H1 (cell line): ENCODE measurements at regions not wholly inside any gene's neighbourhood (a gene's known extent, or its start where the extent isn't known, plus 50 kb on each side); places are given as distances from the start of the nearest gene placed in this dataset.

Experiments
- CTCF ChIA-PET: fragments of 300-600 bp; sonication (Branson Sonifier 250); formaldehyde crosslinking; loops from one replicate; lab custom pipeline; 2021; ENCODE audit not compliant: partially characterized antibody; lab: Charles Lee
- POLR2A ChIA-PET: fragments of 300-600 bp; sonication (Branson Sonifier 250); formaldehyde crosslinking; loops from one replicate; lab custom pipeline; 2021; ENCODE audit warnings: inconsistent platforms; ENCODE audit not compliant: partially characterized antibody; lab: Charles Lee
- DNase-seq, 2 experiments: peaks; one replicate each; pipeline versions ENCODE4 v3.0.0 to v3.0.0-alpha.2; 2010 to 2022; ENCODE audit warnings: low spot score in 2 of 2, low read depth in 1 of 2, mixed read lengths in 1 of 2
- FAIRE-seq: peaks from 2 replicates; lab custom pipeline; 2011; peaks lifted over from hg19 to GRCh38; lab: Jason Lieb, UNC
- H2AFZ ChIP-seq: 2 replicates; pipeline ENCODE4 v1.8.1; 2012; ENCODE audit warnings: low read length, inconsistent platforms
- H2AK5ac ChIP-seq: 2 replicates; pipeline ENCODE4 v1.6.1; 2013; ENCODE audit warnings: low read depth, low read length
- H2BK120ac ChIP-seq: replicated peaks from 2 replicates; pipeline ENCODE3; 2013; ENCODE audit warnings: low read depth, low read length, inconsistent platforms
- H2BK12ac ChIP-seq: 2 replicates; pipeline ENCODE4 v1.6.1; 2013; ENCODE audit warnings: low read depth, low read length
- H2BK15ac ChIP-seq: 2 replicates; pipeline ENCODE4 v1.6.1; 2013; ENCODE audit warnings: low read length
- H2BK20ac ChIP-seq: 2 replicates; pipeline ENCODE4 v1.6.1; 2013; ENCODE audit warnings: low read length
- H2BK5ac ChIP-seq: 2 replicates; pipeline ENCODE4 v1.6.1; 2013; ENCODE audit warnings: low read depth, low read length
- H3K14ac ChIP-seq: 2 replicates; pipeline ENCODE4 v1.6.1; 2013; ENCODE audit warnings: inconsistent platforms; ENCODE audit not compliant: insufficient read length
- H3K18ac ChIP-seq: 2 replicates; pipeline ENCODE4 v1.6.1; 2013; ENCODE audit warnings: low read length; ENCODE audit errors: extremely low read depth
- H3K23ac ChIP-seq: 2 replicates; pipeline ENCODE4 v1.6.1; 2013; ENCODE audit warnings: inconsistent platforms; ENCODE audit not compliant: insufficient read length
- H3K23me2 ChIP-seq: 2 replicates; pipeline ENCODE4 v1.6.1; 2013; ENCODE audit warnings: low read depth, low read length
- H3K27ac ChIP-seq: 2 replicates; pipeline ENCODE4 v1.6.1; 2011; ENCODE audit warnings: low read depth, low read length, inconsistent platforms
- H3K27me3 ChIP-seq, 4 experiments: replicated peaks in 1 of 4; 1 replicate in 1 of 4; 2 replicates in 3 of 4; pipeline versions ENCODE4 v1.6.1 to v1.8.1; 2011 to 2013; ENCODE audit warnings: low read length in 3 of 4, mild to moderate bottlenecking in 3 of 4, inconsistent platforms in 2 of 4, mixed read lengths in 2 of 4, moderate library complexity in 1 of 4; ENCODE audit not compliant: control insufficient read depth in 3 of 4, insufficient read depth in 3 of 4; ENCODE audit errors: extremely low read depth in 1 of 4
- H3K36me3 ChIP-seq, 4 experiments: 2 replicates each; pipeline versions ENCODE4 v1.6.1 to v1.8.1; 2011 to 2013; ENCODE audit warnings: mild to moderate bottlenecking in 4 of 4, low read length in 3 of 4, moderate library complexity in 2 of 4, control low read depth in 1 of 4, inconsistent platforms in 1 of 4; ENCODE audit not compliant: insufficient read depth in 4 of 4, control insufficient read depth in 2 of 4
- H3K4ac ChIP-seq: replicated peaks from 2 replicates; pipeline ENCODE3; 2013; ENCODE audit warnings: low read length, low read depth, mixed read lengths, inconsistent platforms; ENCODE audit not compliant: insufficient read length
- H3K4me1 ChIP-seq, 4 experiments: replicated peaks in 1 of 4; 1 replicate in 1 of 4; 2 replicates in 3 of 4; pipeline versions ENCODE4 v1.6.1 to v1.8.1; 2011 to 2013; ENCODE audit warnings: low read length in 3 of 4, inconsistent platforms in 2 of 4, mixed read lengths in 1 of 4; ENCODE audit not compliant: insufficient read depth in 4 of 4, control insufficient read depth in 3 of 4
- H3K4me2 ChIP-seq, 2 experiments: 2 replicates each; pipeline versions ENCODE4 v1.6.1 to v1.8.1; 2011 to 2013; ENCODE audit warnings: low read depth in 2 of 2, low read length in 2 of 2, control low read depth in 1 of 2, inconsistent platforms in 1 of 2, mild to moderate bottlenecking in 1 of 2; ENCODE audit not compliant: insufficient read depth in 1 of 2
- H3K4me3 ChIP-seq, 4 experiments: fragments of 200-600, 300-600 bp in 1 of 4; sonication (generic), shearing (Covaris generic), sonication (Bioruptor Twin) in 1 of 4; 2 replicates each; pipeline versions ENCODE4 v1.5.1 to v1.8.1; 2011 to 2016; ENCODE audit warnings: low read length in 4 of 4, low read depth in 3 of 4, control low read depth in 2 of 4, inconsistent platforms in 2 of 4, mild to moderate bottlenecking in 2 of 4, mixed read lengths in 1 of 4, moderate library complexity in 1 of 4; ENCODE audit not compliant: insufficient read depth in 2 of 4; ENCODE audit errors: extremely low read depth in 1 of 4
- H3K56ac ChIP-seq: replicated peaks from 2 replicates; pipeline ENCODE3; 2013; ENCODE audit warnings: low read depth, mild to moderate bottlenecking, mixed read lengths, low read length, inconsistent platforms; ENCODE audit not compliant: insufficient read length
- H3K79me1 ChIP-seq: 2 replicates; pipeline ENCODE4 v1.6.1; 2013; ENCODE audit warnings: low read depth, low read length, control low read depth
- H3K79me2 ChIP-seq, 2 experiments: 2 replicates each; pipeline versions ENCODE4 v1.6.1 to v1.8.1; 2012 to 2013; ENCODE audit warnings: low read length in 2 of 2, mild to moderate bottlenecking in 2 of 2, inconsistent platforms in 1 of 2; ENCODE audit not compliant: insufficient read depth in 2 of 2, control insufficient read depth in 1 of 2
- H3K9ac ChIP-seq, 4 experiments: replicated peaks in 1 of 4; 1 replicate in 1 of 4; 2 replicates in 3 of 4; pipeline versions ENCODE4 v1.6.1 to v1.8.1; 2011 to 2013; ENCODE audit warnings: low read depth in 3 of 4, low read length in 3 of 4, control low read depth in 2 of 4, mild to moderate bottlenecking in 2 of 4, moderate library complexity in 2 of 4, inconsistent platforms in 1 of 4; ENCODE audit errors: extremely low read depth in 1 of 4
- H3K9me3 ChIP-seq, 2 experiments: 2 replicates each; pipeline versions ENCODE4 v1.6.1 to v1.8.1; 2012 to 2013; ENCODE audit warnings: mild to moderate bottlenecking in 2 of 2, moderate library complexity in 2 of 2, control low read depth in 1 of 2, inconsistent platforms in 1 of 2, low read depth in 1 of 2, low read length in 1 of 2, mixed read lengths in 1 of 2; ENCODE audit not compliant: insufficient read depth in 2 of 2
- H4K20me1 ChIP-seq, 2 experiments: replicated peaks in 1 of 2; 2 replicates each; pipeline versions ENCODE3 to v1.8.1; 2011 to 2013; ENCODE audit warnings: inconsistent platforms in 2 of 2, low read length in 2 of 2, mild to moderate bottlenecking in 1 of 2; ENCODE audit not compliant: insufficient read depth in 2 of 2, control insufficient read depth in 1 of 2
- H4K5ac ChIP-seq: 2 replicates; pipeline ENCODE4 v1.6.1; 2013; ENCODE audit warnings: low read length, low read depth, mixed read lengths, inconsistent platforms; ENCODE audit not compliant: insufficient read length
- H4K8ac ChIP-seq: 2 replicates; pipeline ENCODE4 v1.8.0; 2013; ENCODE audit warnings: mild to moderate bottlenecking, moderate library complexity, low read length, inconsistent platforms; ENCODE audit not compliant: insufficient read depth; ENCODE audit errors: extremely low read depth
- H4K91ac ChIP-seq: replicated peaks from 2 replicates; pipeline ENCODE3; 2013; ENCODE audit warnings: low read length, mixed read lengths, inconsistent platforms; ENCODE audit not compliant: insufficient read length
- RFX5 ChIP-seq: IDR thresholded peaks from 2 replicates; pipeline ENCODE4 v1.6.1; 2011; ENCODE audit warnings: low read depth, low read length, improper control_type of control experiment, borderline replicate concordance
- TBP ChIP-seq: IDR thresholded peaks from 2 replicates; pipeline ENCODE4 v1.6.1; 2011; ENCODE audit warnings: low read depth, low read length, improper control_type of control experiment
- ZNF274 ChIP-seq: IDR thresholded peaks from 2 replicates; pipeline ENCODE4 v1.7.0; 2012; ENCODE audit warnings: low read length, borderline replicate concordance; ENCODE audit errors: extremely low read depth
- WGBS, 2 experiments: shearing (Covaris generic) in 1 of 2; methylation state at CpG; one replicate each; pipeline versions ENCODE4 v1.1.6 to v1.1.7; 2013 to 2015; ENCODE audit warnings: low lambda C conversion rate in 2 of 2, mixed read lengths in 2 of 2, inconsistent platforms in 1 of 2, low coverage in 1 of 2, missing lambda C conversion rate in 1 of 2; ENCODE audit not compliant: insufficient replicate concordance in 2 of 2, insufficient coverage in 1 of 2, insufficient read length in 1 of 2; ENCODE audit errors: extremely low coverage in 1 of 2, missing lambda C conversion rate in 1 of 2; 5-methylcytosine and 5-hydroxymethylcytosine counted together
- TF ChIP-seq, protein P1 (sequence below): IDR thresholded peaks from 2 replicates; pipeline ENCODE4 v1.6.1; 2012; ENCODE audit warnings: inconsistent platforms

DNA sequence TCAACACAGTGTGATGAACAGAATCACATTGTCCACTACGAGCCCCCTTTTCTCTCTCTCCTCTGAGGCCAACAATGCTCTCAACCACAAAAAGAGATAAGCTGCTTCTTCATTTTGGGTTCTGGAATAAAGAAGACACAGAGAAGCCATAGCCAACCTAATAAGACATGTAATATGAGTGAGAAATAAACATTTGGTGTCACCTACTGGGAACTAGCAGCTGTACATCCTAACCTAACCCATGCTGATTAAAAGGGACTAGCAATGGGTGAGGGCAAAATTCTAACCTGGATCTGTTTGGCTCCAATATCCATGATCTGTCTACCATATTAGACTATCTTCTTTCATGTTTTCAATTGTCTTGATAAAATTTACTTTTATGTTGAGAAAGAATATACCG lies 369.1 kb upstream of the MARCKS start:
- H3K56ac ChIP-seq, result no peak overlapping the region
- H2BK15ac ChIP-seq, result no peak overlapping the region
- no peak overlapping the region for H3K4me2 ChIP-seq
- H3K27ac ChIP-seq, result no peak overlapping the region
- CTCF ChIA-PET, result interaction anchor here (0.8 to 2.6 kb wide), 18 partner anchors 11 to 395 kb away, joined by 3 to 13 read pairs (median 3); no protein-coding TSS in a partner anchor
- no peak overlapping the region for H2AFZ ChIP-seq
- no peak overlapping the region for H3K18ac ChIP-seq
- H2BK5ac ChIP-seq, result no peak overlapping the region
- no peaks in the 10 kb centered on the region for H3K4me1 ChIP-seq
- FAIRE-seq (no peak), DNase-seq (no peak)
- POLR2A ChIA-PET, result no interaction called here
- no peak overlapping the region for H2AK5ac ChIP-seq
- H4K91ac ChIP-seq, result no peak overlapping the region
- no peak overlapping the region for H4K8ac ChIP-seq
- no peak overlapping the region for H4K5ac ChIP-seq
- no peak overlapping the region for H3K9ac ChIP-seq
- no peaks in the 10 kb centered on the region for H3K23me2 ChIP-seq
- no peak overlapping the region for H3K4ac ChIP-seq
- no peak overlapping the region for H3K4me3 ChIP-seq
- no peaks in the 10 kb centered on the region for H4K20me1 ChIP-seq
- no peak overlapping the region for H3K23ac ChIP-seq
- H2BK20ac ChIP-seq, result no peak overlapping the region
- H3K27me3 ChIP-seq, result no peaks in the 10 kb centered on the region
- H3K9me3 ChIP-seq, result no peaks in the 10 kb centered on the region
- H2BK120ac ChIP-seq, result no peak overlapping the region
- H3K14ac ChIP-seq, result no peak overlapping the region
- no peak overlapping the region for H2BK12ac ChIP-seq
- H3K79me2 ChIP-seq, result no peaks in the 10 kb centered on the region
- H3K36me3 ChIP-seq, result no peaks in the 10 kb centered on the region
- no peaks in the 10 kb centered on the region for H3K79me1 ChIP-seq
- WGBS, 2 experiments, result 92% methylated on average over 2 of the region's 2 CpGs; no CpG with 5 or more reads in 1 of the 2 experiments
- TF ChIP-seq TBP (no peak), RFX5 (no peak), ZNF274 (no peak)
- TF ChIP-seq, protein P1, sequence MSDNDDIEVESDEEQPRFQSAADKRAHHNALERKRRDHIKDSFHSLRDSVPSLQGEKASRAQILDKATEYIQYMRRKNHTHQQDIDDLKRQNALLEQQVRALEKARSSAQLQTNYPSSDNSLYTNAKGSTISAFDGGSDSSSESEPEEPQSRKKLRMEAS, result no peak
